Body of pancreas (tissue), 4 donors: ENCODE measurements at regions not wholly inside any gene's neighbourhood (a gene's known extent, or its start where the extent isn't known, plus 50 kb on each side); places are given as distances from the start of the nearest gene placed in this dataset.

Source experiments
- CTCF ChIP-seq, 7 experiments: fragments of 450-650 bp in 4 of 7; fragments of 200-600 bp in 3 of 7; sonication (generic) in 3 of 7; IDR thresholded peaks; one replicate each; pipeline ENCODE4 v1.5.1; 2016 to 2019; ENCODE audit warnings: antibody characterized with exemption in 7 of 7
- POLR2A ChIP-seq, 3 donors: fragments of 450-650 bp; IDR thresholded peaks; one replicate each; pipeline ENCODE4 v1.6.1; 2016; ENCODE audit warnings: antibody characterized with exemption in 3 of 3, mild to moderate bottlenecking in 2 of 3

- TF ChIP-seq CTCF (IDR thresholded peaks at IDR 0.05) = no peak
- TF ChIP-seq POLR2A (IDR thresholded peaks at IDR 0.05) = no peak
These were observed 659.2 kb upstream of the SOX9 start for GRCh38 chr17:71461498-71462169.
